22Rv1 (cell line): ENCODE measurements at regions not wholly inside any gene's neighbourhood (a gene's known extent, or its start where the extent isn't known, plus 50 kb on each side); places are given as distances from the start of the nearest gene placed in this dataset.

Source experiments
- H3K27ac ChIP-seq: fragments of 450-650 bp; 2 replicates; pipeline ENCODE4 v1.5.1; 2017
- ZFX ChIP-seq: fragments of 450-650 bp; IDR thresholded peaks from 2 replicates; pipeline ENCODE4 v1.6.1; 2017; ENCODE audit warnings: antibody characterized with exemption, borderline replicate concordance
- TF ChIP-seq, protein P1 (sequence below): fragments of 450-650 bp; IDR thresholded peaks from 2 replicates; pipeline ENCODE4 v1.5.1; 2017; ENCODE audit warnings: mild to moderate bottlenecking

DNA sequence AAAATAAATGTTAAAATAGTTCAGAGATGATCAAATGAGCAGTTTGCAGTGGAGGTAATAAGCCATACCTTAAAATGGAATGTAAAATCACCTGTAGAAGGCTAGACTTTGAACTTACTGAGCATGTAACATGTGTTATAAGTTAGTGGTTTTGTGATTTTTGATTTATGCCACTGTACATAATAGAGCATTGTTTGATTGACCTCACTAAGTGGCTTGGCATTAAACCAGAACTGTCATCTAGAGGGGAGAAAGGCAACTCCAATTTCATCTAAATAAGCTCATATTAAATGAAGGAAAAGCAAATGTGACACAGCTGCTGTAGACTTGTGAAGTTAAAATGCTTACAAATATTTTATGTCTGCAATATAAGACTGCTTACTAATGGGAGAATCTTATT is 387.9 kb downstream of the ZIC1 start:
- no peak for TF ChIP-seq ZFX
- TF ChIP-seq, protein P1, sequence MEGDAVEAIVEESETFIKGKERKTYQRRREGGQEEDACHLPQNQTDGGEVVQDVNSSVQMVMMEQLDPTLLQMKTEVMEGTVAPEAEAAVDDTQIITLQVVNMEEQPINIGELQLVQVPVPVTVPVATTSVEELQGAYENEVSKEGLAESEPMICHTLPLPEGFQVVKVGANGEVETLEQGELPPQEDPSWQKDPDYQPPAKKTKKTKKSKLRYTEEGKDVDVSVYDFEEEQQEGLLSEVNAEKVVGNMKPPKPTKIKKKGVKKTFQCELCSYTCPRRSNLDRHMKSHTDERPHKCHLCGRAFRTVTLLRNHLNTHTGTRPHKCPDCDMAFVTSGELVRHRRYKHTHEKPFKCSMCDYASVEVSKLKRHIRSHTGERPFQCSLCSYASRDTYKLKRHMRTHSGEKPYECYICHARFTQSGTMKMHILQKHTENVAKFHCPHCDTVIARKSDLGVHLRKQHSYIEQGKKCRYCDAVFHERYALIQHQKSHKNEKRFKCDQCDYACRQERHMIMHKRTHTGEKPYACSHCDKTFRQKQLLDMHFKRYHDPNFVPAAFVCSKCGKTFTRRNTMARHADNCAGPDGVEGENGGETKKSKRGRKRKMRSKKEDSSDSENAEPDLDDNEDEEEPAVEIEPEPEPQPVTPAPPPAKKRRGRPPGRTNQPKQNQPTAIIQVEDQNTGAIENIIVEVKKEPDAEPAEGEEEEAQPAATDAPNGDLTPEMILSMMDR, result no peak
- H3K27ac ChIP-seq, result no peak overlapping the region

DNA sequence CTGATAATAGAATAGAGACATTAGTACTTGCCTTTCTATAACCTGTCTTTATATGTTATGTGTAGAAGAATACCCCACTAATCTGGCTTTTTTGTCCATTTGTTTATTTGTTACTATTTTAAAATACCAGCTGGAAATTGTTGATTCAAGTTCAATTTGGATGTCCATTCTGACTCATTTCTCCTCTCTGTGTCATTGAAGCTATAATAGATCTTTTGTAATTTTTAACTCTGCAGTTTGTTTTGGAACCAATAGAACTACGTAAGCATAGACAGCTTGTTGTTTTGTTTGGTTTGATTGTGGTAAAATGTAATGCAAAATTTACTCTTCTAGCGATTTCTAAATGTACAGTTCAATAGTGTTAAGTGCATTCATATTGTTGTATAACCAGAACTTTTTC is 390.4 kb downstream of the ZIC1 start:
- no peak overlapping the region for H3K27ac ChIP-seq
- TF ChIP-seq, protein P1, result no peak
- no peak for TF ChIP-seq ZFX

DNA sequence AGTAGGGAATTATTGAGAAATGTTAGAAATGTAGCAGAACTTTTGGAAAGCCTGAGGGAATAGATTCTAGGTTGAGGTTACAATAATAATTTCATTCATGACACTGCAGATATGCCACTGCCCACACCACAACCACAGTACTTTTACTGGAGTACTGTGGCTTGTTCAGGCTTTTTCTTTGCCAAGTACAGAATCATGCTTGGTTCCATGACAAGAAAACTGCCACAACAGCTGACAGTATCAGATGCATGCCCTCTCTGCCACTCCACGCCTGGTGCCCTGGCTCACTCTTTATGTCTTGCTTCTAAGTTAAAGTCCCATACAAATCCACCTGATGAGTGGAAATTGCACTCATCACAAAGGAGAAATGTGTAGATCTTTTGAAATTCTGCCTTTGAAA is 398.6 kb downstream of the ZIC1 start:
- TF ChIP-seq ZFX, result no peak
- TF ChIP-seq, protein P1, result no peak
- no peak overlapping the region for H3K27ac ChIP-seq

DNA sequence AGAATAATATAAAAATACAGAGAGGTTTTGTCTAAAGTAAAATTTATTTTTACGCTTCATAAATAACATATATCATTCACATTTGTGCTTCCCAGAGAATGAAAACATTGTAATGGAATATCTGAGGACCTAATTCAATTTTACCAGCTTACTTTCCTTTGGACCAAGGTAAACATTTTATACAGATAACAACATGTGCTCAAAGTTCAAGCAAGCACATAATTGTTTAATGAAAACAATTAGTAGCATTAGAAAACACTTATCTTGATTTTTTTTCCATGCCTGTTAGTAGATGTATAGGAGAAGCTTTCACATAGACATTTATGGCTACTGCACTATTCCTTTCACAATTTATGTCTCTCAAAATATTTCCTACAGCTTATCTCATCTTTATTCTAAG is 400.0 kb downstream of the ZIC1 start:
- H3K27ac ChIP-seq, result no peak overlapping the region
- TF ChIP-seq ZFX, result no peak
- TF ChIP-seq, protein P1, result no peak

DNA sequence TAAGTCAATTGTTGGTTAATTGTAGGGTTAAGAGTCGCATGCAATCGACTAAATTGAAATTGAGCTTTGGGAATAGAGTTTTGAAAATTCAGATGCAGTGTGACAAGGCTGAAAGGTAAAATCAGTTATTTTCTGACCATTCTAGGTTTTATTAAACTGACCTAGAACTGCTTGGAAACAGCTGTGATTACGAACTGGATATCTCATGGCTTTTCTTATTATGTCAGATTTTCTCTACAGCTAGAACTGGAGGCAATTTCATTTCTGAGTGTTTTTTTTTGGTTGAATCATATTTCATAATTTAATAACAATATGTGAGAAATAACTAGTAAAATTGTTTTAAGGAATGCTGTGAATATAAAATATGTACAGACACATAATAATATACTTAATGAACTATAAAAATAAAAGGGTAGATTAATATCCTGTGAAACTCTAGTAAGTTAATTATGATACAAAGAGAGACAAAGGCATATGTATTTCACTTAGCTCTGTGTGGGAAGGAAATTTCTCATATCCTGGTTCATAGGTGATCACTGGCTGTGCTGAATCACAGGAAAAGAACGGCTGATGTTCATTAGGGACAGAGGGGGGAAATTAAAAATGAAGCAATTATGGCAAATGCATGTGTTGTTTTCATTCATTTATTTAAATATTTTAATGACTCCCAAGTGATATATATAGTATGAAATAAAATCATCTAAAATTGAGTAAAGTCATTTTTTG is 403.2 kb downstream of the ZIC1 start:
- TF ChIP-seq, protein P1, result no peak
- no peak for TF ChIP-seq ZFX
- no peak overlapping the region for H3K27ac ChIP-seq

DNA sequence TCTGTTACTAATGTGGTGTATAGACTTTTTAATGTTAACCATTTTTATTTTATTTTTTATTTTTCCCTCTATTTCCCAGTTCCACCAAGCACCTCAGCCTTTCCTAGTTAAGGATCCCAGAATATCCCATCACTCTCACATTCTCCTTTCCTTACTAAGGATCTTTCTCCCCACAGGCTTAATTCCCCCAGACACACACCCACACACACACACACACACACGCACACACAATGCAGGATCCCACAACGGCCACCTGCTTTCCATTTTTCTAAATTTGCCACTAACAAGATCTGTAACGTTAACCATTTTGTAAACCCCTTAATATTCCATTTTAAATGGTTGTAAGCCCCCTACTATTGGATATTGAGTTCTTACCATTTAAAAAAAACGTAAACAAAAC is 404.1 kb downstream of the ZIC1 start:
- TF ChIP-seq, protein P1, result no peak
- TF ChIP-seq ZFX, result no peak

DNA sequence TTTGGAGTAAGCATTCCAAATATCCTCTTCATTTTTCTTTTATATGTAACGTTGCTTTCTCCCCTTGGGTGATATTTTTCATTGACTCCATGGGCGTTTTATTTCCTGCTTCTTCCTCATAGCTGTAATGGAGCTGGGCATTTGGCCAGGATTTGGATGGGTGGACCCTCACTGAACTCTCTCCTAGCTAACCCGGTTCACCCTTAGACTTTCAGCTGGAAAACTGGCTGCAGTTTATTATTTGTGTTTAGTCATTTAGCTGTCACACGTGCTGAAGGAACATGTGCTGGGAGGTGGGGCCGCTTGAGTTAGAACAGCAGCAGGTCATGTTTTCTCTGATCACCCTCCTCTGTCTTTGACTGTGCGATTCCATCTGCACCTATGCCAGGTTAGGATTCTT is 407.6 kb downstream of the ZIC1 start:
- H3K27ac ChIP-seq, result no peak overlapping the region
- TF ChIP-seq, protein P1, result no peak
- no peak for TF ChIP-seq ZFX

More for the DNA sequence above, 404.1 kb downstream of the ZIC1 start:
- H3K27ac ChIP-seq, result no peak overlapping the region
